ENCODE measurements at regions not wholly inside any gene's neighbourhood (a gene's known extent, or its start where the extent isn't known, plus 50 kb on each side); places are given as distances from the start of the nearest gene placed in this dataset.

DNA sequence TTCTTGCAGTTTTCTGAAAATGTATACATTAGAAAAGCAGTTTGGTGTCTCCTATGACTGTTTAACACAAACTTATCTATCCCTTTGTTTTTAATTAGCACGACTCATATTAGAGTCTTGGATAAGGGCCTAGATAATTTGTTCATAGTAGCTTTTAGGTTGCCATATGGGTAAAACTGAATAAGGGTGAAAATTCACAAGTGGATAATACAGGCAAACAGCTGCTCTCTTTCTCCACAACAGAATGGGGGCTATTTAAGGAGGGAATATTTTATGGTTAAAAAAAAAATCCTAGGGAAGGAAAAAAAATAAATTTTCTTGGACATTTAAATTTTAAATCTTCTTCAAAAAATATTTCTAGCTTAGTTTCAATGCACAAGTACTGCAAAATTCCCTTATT lies 1416.1 kb downstream of the GATA3 start:
- Histone ChIP-seq H3K4me1 (no peaks in the 10 kb centered on the region), H3K9me3 (no peaks in the 10 kb centered on the region), H3K4me3 (no peak overlapping the region), H3K27ac (no peak overlapping the region), H3K4me2 (no peak overlapping the region)
- ATAC-seq = no peak
- no peak for FAIRE-seq
- TF ChIP-seq, protein P1, sequence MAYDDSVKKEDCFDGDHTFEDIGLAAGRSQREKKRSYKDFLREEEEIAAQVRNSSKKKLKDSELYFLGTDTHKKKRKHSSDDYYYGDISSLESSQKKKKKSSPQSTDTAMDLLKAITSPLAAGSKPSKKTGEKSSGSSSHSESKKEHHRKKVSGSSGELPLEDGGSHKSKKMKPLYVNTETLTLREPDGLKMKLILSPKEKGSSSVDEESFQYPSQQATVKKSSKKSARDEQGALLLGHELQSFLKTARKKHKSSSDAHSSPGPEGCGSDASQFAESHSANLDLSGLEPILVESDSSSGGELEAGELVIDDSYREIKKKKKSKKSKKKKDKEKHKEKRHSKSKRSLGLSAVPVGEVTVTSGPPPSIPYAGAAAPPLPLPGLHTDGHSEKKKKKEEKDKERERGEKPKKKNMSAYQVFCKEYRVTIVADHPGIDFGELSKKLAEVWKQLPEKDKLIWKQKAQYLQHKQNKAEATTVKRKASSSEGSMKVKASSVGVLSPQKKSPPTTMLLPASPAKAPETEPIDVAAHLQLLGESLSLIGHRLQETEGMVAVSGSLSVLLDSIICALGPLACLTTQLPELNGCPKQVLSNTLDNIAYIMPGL (CRISPR knock-in tag; IDR thresholded peaks at IDR 0.05; ENCODE audit: borderline replicate concordance) = no peak
- no peak for TF ChIP-seq EHMT2 (IDR thresholded peaks at IDR 0.05; ENCODE audit: low read depth)
- no peak for TF ChIP-seq RARB (CRISPR knock-in tag; IDR thresholded peaks at IDR 0.05)
- no peak for TF ChIP-seq ZSCAN20 (CRISPR knock-in tag; IDR thresholded peaks at IDR 0.05)
- TF ChIP-seq NR3C1 (IDR thresholded peaks at IDR 0.05) = no peak
- TF ChIP-seq GATA3 (IDR thresholded peaks at IDR 0.05; ENCODE audit: borderline replicate concordance) = no peak
- no peak for TF ChIP-seq POLR2A (IDR thresholded peaks at IDR 0.05; ENCODE audit: low read length)
- no peak for TF ChIP-seq KDM5A (IDR thresholded peaks at IDR 0.05)
- no peak for TF ChIP-seq MAFK (IDR thresholded peaks at IDR 0.05; ENCODE audit: partially characterized antibody)
- TF ChIP-seq RFX5 (IDR thresholded peaks at IDR 0.05) = no peak
- TF ChIP-seq CBX2 (IDR thresholded peaks at IDR 0.05; ENCODE audit: borderline replicate concordance, low read depth) = no peak
- no peak for TF ChIP-seq CEBPB (IDR thresholded peaks at IDR 0.05)
- no peak for TF ChIP-seq BHLHE40 (IDR thresholded peaks at IDR 0.05; ENCODE audit: low read depth, low read length)
- TF ChIP-seq, protein P2, sequence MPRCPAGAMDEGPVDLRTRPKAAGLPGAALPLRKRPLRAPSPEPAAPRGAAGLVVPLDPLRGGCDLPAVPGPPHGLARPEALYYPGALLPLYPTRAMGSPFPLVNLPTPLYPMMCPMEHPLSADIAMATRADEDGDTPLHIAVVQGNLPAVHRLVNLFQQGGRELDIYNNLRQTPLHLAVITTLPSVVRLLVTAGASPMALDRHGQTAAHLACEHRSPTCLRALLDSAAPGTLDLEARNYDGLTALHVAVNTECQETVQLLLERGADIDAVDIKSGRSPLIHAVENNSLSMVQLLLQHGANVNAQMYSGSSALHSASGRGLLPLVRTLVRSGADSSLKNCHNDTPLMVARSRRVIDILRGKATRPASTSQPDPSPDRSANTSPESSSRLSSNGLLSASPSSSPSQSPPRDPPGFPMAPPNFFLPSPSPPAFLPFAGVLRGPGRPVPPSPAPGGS (IDR thresholded peaks at IDR 0.05) = no peak
- CTCF ChIA-PET = no interaction called here
- DNase-seq (ENCODE audit: low read depth in 1 of 2, low spot score in 1 of 2) = no peak
- POLR2A ChIA-PET = no interaction called here
- 0% methylated on average over 1 of the region's 1 CpG for WGBS (ENCODE audit: missing lambda C conversion rate)

GRCh38 chr10:9501944-9502343 lies 1447.5 kb downstream of the GATA3 start:
- Histone ChIP-seq H3K4me1 (no peaks in the 10 kb centered on the region), H3K27ac (no peak overlapping the region), H3K9me3 (no peaks in the 10 kb centered on the region), H3K4me2 (no peak overlapping the region), H3K4me3 (no peak overlapping the region)
- ATAC-seq (no peak), DNase-seq (ENCODE audit: low read depth in 1 of 2, low spot score in 1 of 2) (no peak), FAIRE-seq (no peak)
- ChIA-PET CTCF (interaction anchor here (0.7 kb wide), 1 partner anchor 159 kb away, joined by 3 read pairs; no protein-coding TSS in a partner anchor), POLR2A (no interaction called here)
- TF ChIP-seq RNF2 (IDR thresholded peaks at IDR 0.05; ENCODE audit: borderline replicate concordance, low read depth) (no peak), EP300 (IDR thresholded peaks at IDR 0.05) (no peak), MYC (IDR thresholded peaks at IDR 0.05; ENCODE audit: borderline replicate concordance, low read length) (no peak), RARB (CRISPR knock-in tag; IDR thresholded peaks at IDR 0.05) (no peak), ZSCAN20 (CRISPR knock-in tag; IDR thresholded peaks at IDR 0.05) (no peak), RAD21 (conservative IDR thresholded peaks at IDR 0.05 in 1 of 2, IDR thresholded peaks at IDR 0.05 in 1 of 2) (no peak), HOXA7 (CRISPR knock-in tag; IDR thresholded peaks at IDR 0.05) (no peak), BHLHE40 (IDR thresholded peaks at IDR 0.05; ENCODE audit: low read depth, low read length) (no peak), E2F6 (IDR thresholded peaks at IDR 0.05; ENCODE audit: borderline replicate concordance, low read depth) (no peak), GATA3 (IDR thresholded peaks at IDR 0.05; ENCODE audit: borderline replicate concordance) (no peak), HOXB5 (CRISPR knock-in tag; IDR thresholded peaks at IDR 0.05) (no peak), KDM5A (IDR thresholded peaks at IDR 0.05) (no peak), HEYL (CRISPR knock-in tag; IDR thresholded peaks at IDR 0.05) (no peak)
- TF ChIP-seq, protein P3, sequence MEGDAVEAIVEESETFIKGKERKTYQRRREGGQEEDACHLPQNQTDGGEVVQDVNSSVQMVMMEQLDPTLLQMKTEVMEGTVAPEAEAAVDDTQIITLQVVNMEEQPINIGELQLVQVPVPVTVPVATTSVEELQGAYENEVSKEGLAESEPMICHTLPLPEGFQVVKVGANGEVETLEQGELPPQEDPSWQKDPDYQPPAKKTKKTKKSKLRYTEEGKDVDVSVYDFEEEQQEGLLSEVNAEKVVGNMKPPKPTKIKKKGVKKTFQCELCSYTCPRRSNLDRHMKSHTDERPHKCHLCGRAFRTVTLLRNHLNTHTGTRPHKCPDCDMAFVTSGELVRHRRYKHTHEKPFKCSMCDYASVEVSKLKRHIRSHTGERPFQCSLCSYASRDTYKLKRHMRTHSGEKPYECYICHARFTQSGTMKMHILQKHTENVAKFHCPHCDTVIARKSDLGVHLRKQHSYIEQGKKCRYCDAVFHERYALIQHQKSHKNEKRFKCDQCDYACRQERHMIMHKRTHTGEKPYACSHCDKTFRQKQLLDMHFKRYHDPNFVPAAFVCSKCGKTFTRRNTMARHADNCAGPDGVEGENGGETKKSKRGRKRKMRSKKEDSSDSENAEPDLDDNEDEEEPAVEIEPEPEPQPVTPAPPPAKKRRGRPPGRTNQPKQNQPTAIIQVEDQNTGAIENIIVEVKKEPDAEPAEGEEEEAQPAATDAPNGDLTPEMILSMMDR (IDR thresholded peaks at IDR 0.05) = no peak
- TF ChIP-seq, protein P1 (CRISPR knock-in tag; IDR thresholded peaks at IDR 0.05; ENCODE audit: borderline replicate concordance) = no peak
- 2% methylated on average over 3 of the region's 3 CpGs for WGBS (ENCODE audit: missing lambda C conversion rate)
